ENCODE measurements at regions not wholly inside any gene's neighbourhood (a gene's known extent, or its start where the extent isn't known, plus 50 kb on each side); places are given as distances from the start of the nearest gene placed in this dataset.

DNA sequence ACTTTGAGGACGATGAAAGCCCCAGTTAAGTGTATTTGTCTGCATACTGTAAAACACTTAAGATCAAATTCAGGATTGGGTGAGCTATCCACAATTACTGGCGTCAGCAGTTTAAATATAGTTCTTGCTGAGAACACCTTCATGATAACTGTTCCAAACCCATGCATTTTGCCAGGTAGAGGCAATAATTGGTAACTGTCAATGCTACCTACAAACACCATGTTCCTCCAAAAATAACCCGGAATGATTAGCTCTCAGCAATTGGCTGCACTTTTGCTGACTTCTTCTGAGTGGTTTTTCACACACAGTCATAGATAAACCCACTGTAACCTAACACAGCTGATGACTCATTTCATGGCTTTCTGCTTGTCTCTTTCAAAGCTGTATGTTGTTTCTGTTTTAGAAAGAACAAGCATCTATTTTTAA, 1358.6 kb upstream of the GJE1 start:
- no peak overlapping the region for H3K27ac ChIP-seq (ENCODE audit: insufficient read depth, low read length, poor library complexity, severe bottlenecking)
- Mint-ChIP-seq H3K27ac (no peak overlapping the region), H3K9me3 (peaks cover 0 to 6% (median 0%) of the 10 kb centered on the region in 7 donors), H3K36me3 (no peaks in the 10 kb centered on the region), H3K27me3 (no peaks in the 10 kb centered on the region), H3K4me1 (no peaks in the 10 kb centered on the region), H3K4me3 (no peak overlapping the region)
- no peaks in the 10 kb centered on the region for H3K9me3 ChIP-seq (ENCODE audit: control insufficient read depth in 2 of 2, low read length in 2 of 2)
- ATAC-seq (ENCODE audit: low read depth in 2 of 2) (no peak), DNase-seq (no peak)
- H3K36me3 ChIP-seq (ENCODE audit: control insufficient read depth, insufficient read depth, low read length) = no peaks in the 10 kb centered on the region
- H3K4me3 ChIP-seq (ENCODE audit: low read depth, low read length) = no peak overlapping the region
- no peaks in the 10 kb centered on the region for H3K27me3 ChIP-seq (ENCODE audit: control insufficient read depth, insufficient read depth, low read length)
- H3K4me1 ChIP-seq (ENCODE audit: control insufficient read depth, insufficient read depth, low read length, poor library complexity, severe bottlenecking) = no peaks in the 10 kb centered on the region

DNA sequence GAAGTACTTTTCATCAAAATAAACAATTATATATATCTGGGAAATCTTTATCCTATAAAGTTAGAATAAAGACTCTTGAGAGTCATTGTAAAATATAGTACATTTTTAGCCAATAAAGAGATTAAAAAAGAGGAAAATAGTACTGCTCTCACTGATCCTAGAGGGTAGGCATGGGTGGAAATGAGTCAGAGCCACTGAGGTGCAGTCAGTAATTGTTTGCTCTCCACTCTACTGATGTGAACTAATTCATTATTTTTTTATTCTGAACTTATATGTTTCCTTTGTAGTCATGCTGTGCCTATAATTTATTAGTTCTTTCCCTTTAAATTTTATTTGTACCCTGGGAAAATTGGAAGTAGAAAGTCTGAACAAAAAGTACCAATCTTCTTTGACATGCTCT, 1359.4 kb upstream of the GJE1 start:
- H3K36me3 Mint-ChIP-seq = no peaks in the 10 kb centered on the region
- Histone ChIP-seq H3K4me1 (ENCODE audit: control insufficient read depth, insufficient read depth, low read length, poor library complexity, severe bottlenecking) (no peaks in the 10 kb centered on the region), H3K4me3 (ENCODE audit: low read depth, low read length) (no peak overlapping the region), H3K36me3 (ENCODE audit: control insufficient read depth, insufficient read depth, low read length) (no peaks in the 10 kb centered on the region), H3K27ac (ENCODE audit: insufficient read depth, low read length, poor library complexity, severe bottlenecking) (no peak overlapping the region), H3K27me3 (ENCODE audit: control insufficient read depth, insufficient read depth, low read length) (no peaks in the 10 kb centered on the region), H3K9me3 (ENCODE audit: control insufficient read depth in 2 of 2, low read length in 2 of 2) (no peaks in the 10 kb centered on the region)
- no peaks in the 10 kb centered on the region for H3K27me3 Mint-ChIP-seq
- H3K27ac Mint-ChIP-seq = no peak overlapping the region
- no peak for DNase-seq
- no peak for ATAC-seq (ENCODE audit: low read depth in 2 of 2)
- no peak overlapping the region for H3K4me3 Mint-ChIP-seq
- no peaks in the 10 kb centered on the region for H3K4me1 Mint-ChIP-seq
- H3K9me3 Mint-ChIP-seq = peaks cover 0 to 6% (median under 1%) of the 10 kb centered on the region in 7 donors

DNA sequence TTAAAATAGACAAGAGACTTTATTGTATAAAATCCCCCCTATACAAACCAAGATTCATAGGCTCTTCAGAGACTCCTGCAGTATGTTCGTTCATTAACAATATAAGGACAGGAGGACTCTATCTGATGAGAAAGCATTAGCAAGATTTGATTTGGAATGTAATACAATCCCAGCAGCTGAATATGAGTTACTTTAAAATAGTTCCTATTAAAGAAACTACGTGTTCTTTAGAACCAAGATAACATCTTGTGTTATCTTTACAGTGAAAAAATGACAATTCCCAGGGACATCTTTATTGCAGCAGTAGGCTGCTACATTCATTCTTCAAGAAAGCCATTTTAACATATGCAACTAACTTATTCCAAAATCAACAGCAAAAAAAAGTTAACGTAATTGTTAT, 1360.1 kb upstream of the GJE1 start:
- DNase-seq = no peak
- H3K36me3 ChIP-seq (ENCODE audit: control insufficient read depth, insufficient read depth, low read length) = no peaks in the 10 kb centered on the region
- H3K27me3 Mint-ChIP-seq = no peaks in the 10 kb centered on the region

DNA sequence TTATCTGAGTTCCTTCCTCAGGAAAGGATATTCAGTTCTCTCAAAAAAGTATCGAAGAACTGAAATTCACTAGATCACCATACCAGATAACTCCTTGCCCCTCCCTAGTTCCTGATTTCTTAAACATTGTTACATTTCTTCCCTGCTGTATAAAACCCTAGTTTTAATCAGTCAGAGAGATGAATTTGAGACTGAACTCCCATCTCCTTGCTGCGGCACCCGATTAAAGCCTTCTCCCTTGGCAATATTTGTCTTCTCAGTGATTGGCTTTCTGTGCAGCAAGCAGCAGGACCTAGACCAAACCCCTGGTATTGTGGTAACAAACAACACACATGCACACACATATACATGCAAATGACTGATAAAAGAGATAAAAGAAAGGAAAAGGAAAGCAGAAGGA, 1364.6 kb upstream of the GJE1 start:
- Mint-ChIP-seq H3K4me3 (no peak overlapping the region), H3K4me1 (no peaks in the 10 kb centered on the region), H3K27ac (no peak overlapping the region), H3K36me3 (no peaks in the 10 kb centered on the region), H3K27me3 (no peaks in the 10 kb centered on the region), H3K9me3 (peaks cover 0 to 10% (median 3%) of the 10 kb centered on the region in 7 donors)
- no peaks in the 10 kb centered on the region for H3K4me1 ChIP-seq (ENCODE audit: control insufficient read depth, insufficient read depth, low read length, poor library complexity, severe bottlenecking)
- no peaks in the 10 kb centered on the region for H3K36me3 ChIP-seq (ENCODE audit: control insufficient read depth, insufficient read depth, low read length)
- H3K27ac ChIP-seq (ENCODE audit: insufficient read depth, low read length, poor library complexity, severe bottlenecking) = no peak overlapping the region
- DNase-seq (no peak), ATAC-seq (ENCODE audit: low read depth in 2 of 2) (no peak)
- H3K4me3 ChIP-seq (ENCODE audit: low read depth, low read length) = no peak overlapping the region
- H3K27me3 ChIP-seq (ENCODE audit: control insufficient read depth, insufficient read depth, low read length) = no peaks in the 10 kb centered on the region
- no peaks in the 10 kb centered on the region for H3K9me3 ChIP-seq (ENCODE audit: control insufficient read depth in 2 of 2, low read length in 2 of 2)

More for the DNA sequence above, 1360.1 kb upstream of the GJE1 start:
- Histone ChIP-seq H3K27me3 (ENCODE audit: control insufficient read depth, insufficient read depth, low read length) (no peaks in the 10 kb centered on the region), H3K9me3 (ENCODE audit: control insufficient read depth in 2 of 2, low read length in 2 of 2) (no peaks in the 10 kb centered on the region), H3K27ac (ENCODE audit: insufficient read depth, low read length, poor library complexity, severe bottlenecking) (no peak overlapping the region), H3K4me1 (ENCODE audit: control insufficient read depth, insufficient read depth, low read length, poor library complexity, severe bottlenecking) (no peaks in the 10 kb centered on the region), H3K4me3 (ENCODE audit: low read depth, low read length) (no peak overlapping the region)
- peaks cover 0 to 6% (median 3%) of the 10 kb centered on the region in 7 donors for H3K9me3 Mint-ChIP-seq
- no peak overlapping the region for H3K27ac Mint-ChIP-seq
- ATAC-seq (ENCODE audit: low read depth in 2 of 2) = no peak
- H3K4me3 Mint-ChIP-seq = no peak overlapping the region
- no peaks in the 10 kb centered on the region for H3K36me3 Mint-ChIP-seq
- no peaks in the 10 kb centered on the region for H3K4me1 Mint-ChIP-seq

DNA sequence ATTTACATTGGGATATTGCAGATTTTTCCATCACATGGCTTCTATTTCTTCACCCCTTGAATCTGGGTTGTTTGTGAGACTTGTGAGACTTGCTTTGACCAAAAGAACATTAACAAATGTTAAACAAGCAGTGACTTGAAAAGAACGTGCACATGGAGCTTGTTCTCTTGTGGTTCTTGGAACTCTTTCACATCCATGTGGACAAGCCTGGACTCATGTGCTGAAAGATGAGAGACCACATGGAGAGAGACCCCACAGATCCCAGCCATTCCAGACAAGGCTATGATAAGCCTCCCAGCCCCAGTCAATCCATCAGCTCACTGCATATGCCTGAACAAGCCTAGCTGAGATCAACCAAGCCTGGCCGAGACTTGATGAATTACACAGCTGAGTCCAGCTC, 1365.7 kb upstream of the GJE1 start:
- no peak for DNase-seq
- no peaks in the 10 kb centered on the region for H3K27me3 Mint-ChIP-seq
- no peaks in the 10 kb centered on the region for H3K36me3 ChIP-seq (ENCODE audit: control insufficient read depth, insufficient read depth, low read length)
- H3K4me3 ChIP-seq (ENCODE audit: low read depth, low read length) = no peak overlapping the region
- no peaks in the 10 kb centered on the region for H3K4me1 Mint-ChIP-seq
- H3K27ac ChIP-seq (ENCODE audit: insufficient read depth, low read length, poor library complexity, severe bottlenecking) = no peak overlapping the region
- H3K36me3 Mint-ChIP-seq = no peaks in the 10 kb centered on the region
- ATAC-seq (ENCODE audit: low read depth in 2 of 2) = no peak
- no peaks in the 10 kb centered on the region for H3K27me3 ChIP-seq (ENCODE audit: control insufficient read depth, insufficient read depth, low read length)
- no peaks in the 10 kb centered on the region for H3K9me3 ChIP-seq (ENCODE audit: control insufficient read depth in 2 of 2, low read length in 2 of 2)
- H3K4me3 Mint-ChIP-seq = no peak overlapping the region
- no peaks in the 10 kb centered on the region for H3K4me1 ChIP-seq (ENCODE audit: control insufficient read depth, insufficient read depth, low read length, poor library complexity, severe bottlenecking)
- peaks cover 0 to 10% (median 3%) of the 10 kb centered on the region in 7 donors for H3K9me3 Mint-ChIP-seq
- no peak overlapping the region for H3K27ac Mint-ChIP-seq

DNA sequence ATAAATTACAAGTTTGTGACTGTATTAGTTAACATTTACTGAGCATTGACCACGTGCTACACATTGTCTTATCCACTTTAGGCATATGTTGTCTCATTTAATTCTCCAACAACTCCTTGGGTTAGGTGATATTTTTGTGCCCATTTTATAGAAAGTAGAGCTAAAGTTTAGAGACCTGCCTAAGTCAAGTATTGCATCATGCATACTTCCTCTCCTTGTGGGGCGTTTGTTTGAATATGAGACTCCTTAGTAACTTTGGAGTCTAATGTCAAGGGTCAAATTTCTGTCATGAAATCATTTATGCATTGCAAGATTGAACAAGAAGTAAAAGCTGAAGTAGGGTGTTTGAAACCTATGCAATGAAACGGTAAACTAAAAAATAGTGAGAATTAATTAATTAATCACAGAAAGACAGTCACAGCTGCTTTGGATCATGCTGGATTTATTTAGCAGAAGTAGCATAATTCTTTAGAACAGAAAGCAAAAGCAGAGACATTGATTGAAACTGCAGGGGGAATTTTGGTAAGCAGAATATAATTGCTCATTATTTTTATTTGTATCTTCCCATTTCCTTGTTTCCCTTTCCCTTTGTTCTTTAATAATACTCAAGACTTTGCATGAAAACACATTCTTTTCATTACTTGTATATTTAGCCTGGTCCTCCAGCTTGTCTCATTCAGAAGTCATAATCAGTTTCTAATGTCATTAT, 1374.4 kb upstream of the GJE1 start:
- Mint-ChIP-seq H3K27ac (no peak overlapping the region), H3K27me3 (no peaks in the 10 kb centered on the region), H3K9me3 (peaks cover 0 to 4% (median 0%) of the 10 kb centered on the region in 7 donors), H3K4me1 (no peaks in the 10 kb centered on the region), H3K36me3 (no peaks in the 10 kb centered on the region), H3K4me3 (no peak overlapping the region)
- Histone ChIP-seq H3K4me1 (ENCODE audit: control insufficient read depth, insufficient read depth, low read length, poor library complexity, severe bottlenecking) (no peaks in the 10 kb centered on the region), H3K27ac (ENCODE audit: insufficient read depth, low read length, poor library complexity, severe bottlenecking) (no peak overlapping the region), H3K9me3 (ENCODE audit: control insufficient read depth in 2 of 2, low read length in 2 of 2) (no peaks in the 10 kb centered on the region), H3K36me3 (ENCODE audit: control insufficient read depth, insufficient read depth, low read length) (no peaks in the 10 kb centered on the region), H3K4me3 (ENCODE audit: low read depth, low read length) (no peak overlapping the region), H3K27me3 (ENCODE audit: control insufficient read depth, insufficient read depth, low read length) (no peaks in the 10 kb centered on the region)
- no peak for DNase-seq
- ATAC-seq (ENCODE audit: low read depth in 2 of 2) = no peak

DNA sequence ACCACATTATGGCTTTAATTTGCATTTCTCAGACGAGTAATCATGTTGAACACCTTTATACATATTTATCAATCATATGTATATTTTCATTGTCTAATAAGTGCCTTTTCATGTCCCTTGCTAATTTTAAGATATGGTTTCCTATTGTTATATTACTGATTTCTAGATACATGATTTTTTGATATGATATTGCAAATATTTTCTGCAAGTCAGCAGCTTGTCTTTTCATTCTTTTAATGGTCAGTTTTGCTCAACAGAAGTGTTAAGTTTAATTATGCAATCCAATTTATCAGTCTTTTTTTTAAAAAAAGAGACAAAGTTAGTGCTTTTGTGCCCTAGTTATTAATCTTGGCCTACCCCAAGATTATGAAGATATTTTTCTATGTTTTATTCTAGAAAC, 1377.8 kb upstream of the CITED2 start:
- Mint-ChIP-seq H3K27ac (no peak overlapping the region), H3K27me3 (no peaks in the 10 kb centered on the region), H3K4me1 (no peaks in the 10 kb centered on the region), H3K4me3 (no peak overlapping the region), H3K36me3 (no peaks in the 10 kb centered on the region), H3K9me3 (peaks cover 1 to 19% (median 5%) of the 10 kb centered on the region in 7 donors)
- Histone ChIP-seq H3K27me3 (ENCODE audit: control insufficient read depth, insufficient read depth, low read length) (no peaks in the 10 kb centered on the region), H3K4me1 (ENCODE audit: control insufficient read depth, insufficient read depth, low read length, poor library complexity, severe bottlenecking) (no peaks in the 10 kb centered on the region), H3K27ac (ENCODE audit: insufficient read depth, low read length, poor library complexity, severe bottlenecking) (no peak overlapping the region), H3K9me3 (ENCODE audit: control insufficient read depth in 2 of 2, low read length in 2 of 2) (peaks cover 0 to 9% of the 10 kb centered on the region in 2 experiments), H3K36me3 (ENCODE audit: control insufficient read depth, insufficient read depth, low read length) (no peaks in the 10 kb centered on the region), H3K4me3 (ENCODE audit: low read depth, low read length) (no peak overlapping the region)
- ATAC-seq (ENCODE audit: low read depth in 2 of 2) (no peak), DNase-seq (no peak)

DNA sequence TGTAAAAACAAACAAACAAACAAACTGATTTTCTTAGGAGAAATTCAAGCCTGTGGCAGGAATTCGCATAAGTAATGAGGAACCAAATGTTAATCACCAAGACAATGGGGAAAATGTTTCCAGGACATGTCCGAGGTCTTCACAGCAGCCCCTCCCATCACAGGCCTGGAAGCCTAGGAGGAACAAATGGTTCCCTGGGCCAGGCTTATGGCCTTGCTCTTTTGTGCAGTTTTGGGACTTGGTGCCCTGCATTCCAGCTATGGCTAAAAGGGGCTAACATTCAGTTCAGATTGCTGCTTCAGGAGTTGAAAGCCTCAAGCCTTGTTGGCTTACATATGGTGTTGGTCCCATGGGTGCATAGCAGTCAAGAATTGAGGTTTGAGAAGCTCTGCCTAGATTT, 1372.7 kb upstream of the CITED2 start:
- Mint-ChIP-seq H3K9me3 (peaks cover 1 to 19% (median 10%) of the 10 kb centered on the region in 7 donors), H3K4me3 (no peak overlapping the region), H3K27me3 (no peaks in the 10 kb centered on the region), H3K27ac (no peak overlapping the region), H3K4me1 (no peaks in the 10 kb centered on the region), H3K36me3 (no peaks in the 10 kb centered on the region)
- H3K27me3 ChIP-seq (ENCODE audit: control insufficient read depth, insufficient read depth, low read length) = no peaks in the 10 kb centered on the region
- H3K9me3 ChIP-seq (ENCODE audit: control insufficient read depth in 2 of 2, low read length in 2 of 2) = peaks cover 0 to 9% of the 10 kb centered on the region in 2 experiments
- no peaks in the 10 kb centered on the region for H3K36me3 ChIP-seq (ENCODE audit: control insufficient read depth, insufficient read depth, low read length)
- no peak overlapping the region for H3K27ac ChIP-seq (ENCODE audit: insufficient read depth, low read length, poor library complexity, severe bottlenecking)
- ATAC-seq (ENCODE audit: low read depth in 2 of 2) (no peak), DNase-seq (no peak)
- no peaks in the 10 kb centered on the region for H3K4me1 ChIP-seq (ENCODE audit: control insufficient read depth, insufficient read depth, low read length, poor library complexity, severe bottlenecking)
- no peak overlapping the region for H3K4me3 ChIP-seq (ENCODE audit: low read depth, low read length)

All from CD4-positive, CD25-positive, alpha-beta regulatory T cell (primary cell).